SH-SY5Y (cell line): ENCODE measurements at regions not wholly inside any gene's neighbourhood (a gene's known extent, or its start where the extent isn't known, plus 50 kb on each side); places are given as distances from the start of the nearest gene placed in this dataset.

ENCODE experiments used
- GATA2 ChIP-seq: IDR thresholded peaks from 2 replicates; pipeline ENCODE4 v1.6.1; 2011; ENCODE audit warnings: mild to moderate bottlenecking, low read depth, low read length
- GATA3 ChIP-seq: IDR thresholded peaks from 2 replicates; pipeline ENCODE4 v1.6.1; 2011; ENCODE audit warnings: low read depth, mild to moderate bottlenecking, low read length, moderate library complexity

GRCh38 chr6:138601128-138601527 is 101.8 kb upstream of the NHSL1 start:
- TF ChIP-seq GATA2 (no peak), GATA3 (no peak)
